Nephron progenitor cell (in vitro differentiated cells): ENCODE measurements at regions not wholly inside any gene's neighbourhood (a gene's known extent, or its start where the extent isn't known, plus 50 kb on each side); places are given as distances from the start of the nearest gene placed in this dataset.

Experiments
- DNase-seq: peaks from one replicate; pipeline ENCODE4 v3.0.0; 2021
- H3K27ac Mint-ChIP-seq: 2 replicates; pipeline ENCODE4 v1.8.0; 2021; ENCODE audit warnings: mild to moderate bottlenecking, moderate library complexity, mixed read lengths
- H3K27me3 Mint-ChIP-seq: 2 replicates; pipeline ENCODE4 v1.8.0; 2021; ENCODE audit warnings: mild to moderate bottlenecking, low read depth, mixed read lengths; ENCODE audit not compliant: poor library complexity
- H3K36me3 Mint-ChIP-seq: 2 replicates; pipeline ENCODE4 v1.8.0; 2021; ENCODE audit warnings: low read depth, mixed read lengths
- H3K4me1 Mint-ChIP-seq: 2 replicates; pipeline ENCODE4 v1.8.0; 2021; ENCODE audit warnings: mixed read lengths
- H3K4me3 Mint-ChIP-seq: 2 replicates; pipeline ENCODE4 v1.8.0; 2021; ENCODE audit warnings: mild to moderate bottlenecking, moderate library complexity, mixed read lengths
- H3K9me3 Mint-ChIP-seq: 2 replicates; pipeline ENCODE4 v1.8.0; 2021; ENCODE audit warnings: mild to moderate bottlenecking, moderate library complexity, mixed read lengths
- TF ChIP-seq, protein P1 (sequence below): fragments of 200-600 bp; sonication (generic); IDR thresholded peaks from 2 replicates; pipeline ENCODE4 v1.5.0; 2021; ENCODE audit warnings: antibody characterized with exemption

DNA sequence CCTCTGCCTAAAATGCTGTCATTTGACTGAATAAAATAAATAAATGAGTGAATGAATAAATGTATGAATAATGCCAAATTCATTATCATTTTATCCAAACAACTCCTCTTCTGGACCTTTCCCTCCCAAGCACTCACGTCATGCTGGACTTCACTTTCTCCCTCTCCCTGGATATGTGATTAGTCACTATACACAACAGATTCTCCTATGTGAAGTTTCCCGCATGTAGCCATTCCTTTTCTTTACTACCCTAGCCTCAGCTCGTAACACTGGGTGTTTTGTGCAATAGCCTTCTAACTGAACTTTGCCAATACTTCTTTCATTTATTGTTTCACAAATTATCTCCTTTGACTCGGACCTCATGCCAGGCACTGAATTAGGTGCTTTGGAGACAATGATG, 87.6 kb upstream of the IL6 start:
- H3K27me3 Mint-ChIP-seq = no peaks in the 10 kb centered on the region
- DNase-seq = no peak
- H3K36me3 Mint-ChIP-seq = no peaks in the 10 kb centered on the region
- H3K4me1 Mint-ChIP-seq = no peaks in the 10 kb centered on the region
- H3K4me3 Mint-ChIP-seq = no peak overlapping the region
- H3K9me3 Mint-ChIP-seq = peaks cover 47% of the 10 kb centered on the region
- TF ChIP-seq, protein P1, sequence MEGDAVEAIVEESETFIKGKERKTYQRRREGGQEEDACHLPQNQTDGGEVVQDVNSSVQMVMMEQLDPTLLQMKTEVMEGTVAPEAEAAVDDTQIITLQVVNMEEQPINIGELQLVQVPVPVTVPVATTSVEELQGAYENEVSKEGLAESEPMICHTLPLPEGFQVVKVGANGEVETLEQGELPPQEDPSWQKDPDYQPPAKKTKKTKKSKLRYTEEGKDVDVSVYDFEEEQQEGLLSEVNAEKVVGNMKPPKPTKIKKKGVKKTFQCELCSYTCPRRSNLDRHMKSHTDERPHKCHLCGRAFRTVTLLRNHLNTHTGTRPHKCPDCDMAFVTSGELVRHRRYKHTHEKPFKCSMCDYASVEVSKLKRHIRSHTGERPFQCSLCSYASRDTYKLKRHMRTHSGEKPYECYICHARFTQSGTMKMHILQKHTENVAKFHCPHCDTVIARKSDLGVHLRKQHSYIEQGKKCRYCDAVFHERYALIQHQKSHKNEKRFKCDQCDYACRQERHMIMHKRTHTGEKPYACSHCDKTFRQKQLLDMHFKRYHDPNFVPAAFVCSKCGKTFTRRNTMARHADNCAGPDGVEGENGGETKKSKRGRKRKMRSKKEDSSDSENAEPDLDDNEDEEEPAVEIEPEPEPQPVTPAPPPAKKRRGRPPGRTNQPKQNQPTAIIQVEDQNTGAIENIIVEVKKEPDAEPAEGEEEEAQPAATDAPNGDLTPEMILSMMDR = no peak
- H3K27ac Mint-ChIP-seq = no peak overlapping the region

GRCh38 chr7:22635349-22635748, 91.7 kb upstream of the IL6 start:
- peaks cover 4% of the 10 kb centered on the region for H3K4me1 Mint-ChIP-seq
- no peaks in the 10 kb centered on the region for H3K27me3 Mint-ChIP-seq
- no peak for DNase-seq
- peaks cover 8% of the 10 kb centered on the region for H3K9me3 Mint-ChIP-seq
- H3K4me3 Mint-ChIP-seq = no peak overlapping the region
- no peak overlapping the region for H3K27ac Mint-ChIP-seq
- H3K36me3 Mint-ChIP-seq = no peaks in the 10 kb centered on the region
- TF ChIP-seq, protein P1 = no peak

GRCh38 chr7:22633954-22634474, 93.0 kb upstream of the IL6 start:
- Mint-ChIP-seq H3K4me3 (no peak overlapping the region), H3K36me3 (no peaks in the 10 kb centered on the region), H3K9me3 (no peaks in the 10 kb centered on the region), H3K4me1 (peaks cover 6% of the 10 kb centered on the region), H3K27ac (no peak overlapping the region), H3K27me3 (no peaks in the 10 kb centered on the region)
- TF ChIP-seq, protein P1 = no peak
- DNase-seq = no peak

GRCh38 chr7:22633286-22633953, 93.6 kb upstream of the IL6 start:
- no peaks in the 10 kb centered on the region for H3K9me3 Mint-ChIP-seq
- TF ChIP-seq, protein P1 = no peak
- H3K4me1 Mint-ChIP-seq = peaks cover 9% of the 10 kb centered on the region
- no peak overlapping the region for H3K27ac Mint-ChIP-seq
- no peak overlapping the region for H3K4me3 Mint-ChIP-seq
- no peaks in the 10 kb centered on the region for H3K27me3 Mint-ChIP-seq
- DNase-seq = no peak
- H3K36me3 Mint-ChIP-seq = no peaks in the 10 kb centered on the region

- Mint-ChIP-seq H3K27me3 (no peaks in the 10 kb centered on the region), H3K4me1 (peaks cover 9% of the 10 kb centered on the region), H3K4me3 (no peak overlapping the region), H3K36me3 (no peaks in the 10 kb centered on the region), H3K9me3 (no peaks in the 10 kb centered on the region), H3K27ac (no peak overlapping the region)
- TF ChIP-seq, protein P1 = no peak
- DNase-seq = no peak
Measured at GRCh38 chr7:22632674-22633073, 94.3 kb upstream of the IL6 start.

DNA sequence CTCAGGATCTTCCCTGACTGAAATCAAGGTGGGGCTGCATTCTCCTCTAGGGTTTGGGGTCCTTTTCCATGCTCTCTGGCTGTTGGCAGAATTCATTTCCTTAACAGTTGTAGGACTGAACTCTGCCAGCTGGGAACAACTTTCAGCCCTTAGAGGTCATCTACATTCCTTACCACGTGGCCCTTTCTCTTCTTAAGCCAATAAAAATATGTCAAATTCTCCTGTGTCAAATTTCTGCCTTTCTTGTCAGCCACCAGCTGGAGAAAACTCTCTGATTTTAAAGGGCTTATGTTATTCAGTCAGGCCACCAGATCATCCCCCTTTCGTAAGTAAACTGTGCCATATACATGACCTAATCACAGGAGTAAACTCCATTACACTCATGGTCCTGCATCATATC, 95.3 kb upstream of the IL6 start:
- H3K27ac Mint-ChIP-seq = no peak overlapping the region
- peaks cover 9% of the 10 kb centered on the region for H3K4me1 Mint-ChIP-seq
- no peak for DNase-seq
- H3K4me3 Mint-ChIP-seq = no peak overlapping the region
- TF ChIP-seq, protein P1 = no peak
- no peaks in the 10 kb centered on the region for H3K9me3 Mint-ChIP-seq
- no peaks in the 10 kb centered on the region for H3K36me3 Mint-ChIP-seq
- no peaks in the 10 kb centered on the region for H3K27me3 Mint-ChIP-seq
